Endometrial microvascular endothelial cells (primary cell): ENCODE measurements at regions not wholly inside any gene's neighbourhood (a gene's known extent, or its start where the extent isn't known, plus 50 kb on each side); places are given as distances from the start of the nearest gene placed in this dataset.

Experiments
- in situ Hi-C: cut with HindIII; loops from 2 replicates; pipeline ENCODE4 v1.10.0; 2017; ENCODE audit warnings: low sequenced_read_pairs, low pct_unique_long_range_greater_than_20kb; ENCODE audit errors: inconsistent ontology term

GRCh38 chr7:155993420-155994278 is 181.4 kb upstream of the SHH start:
- in situ Hi-C loops, result no loop called here

GRCh38 chr7:155992974-155993373 is 180.7 kb upstream of the SHH start:
- in situ Hi-C loops, result no loop called here

GRCh38 chr7:155992538-155992937 is 180.3 kb upstream of the SHH start:
- in situ Hi-C loops, result no loop called here

- in situ Hi-C loops, result no loop called here
These were observed 179.8 kb upstream of the SHH start for GRCh38 chr7:155992107-155992506.

- in situ Hi-C loops, result no loop called here
These were observed 179.2 kb upstream of the SHH start for GRCh38 chr7:155991470-155991869.

- in situ Hi-C loops, result no loop called here
These were observed 176.2 kb upstream of the SHH start for GRCh38 chr7:155988416-155988815.

- in situ Hi-C loops, result no loop called here
These were observed 175.5 kb upstream of the SHH start for GRCh38 chr7:155987681-155988235.

- in situ Hi-C loops, result no loop called here
These were observed 174.4 kb upstream of the SHH start for GRCh38 chr7:155986497-155987160.

- in situ Hi-C loops, result no loop called here
These were observed 173.4 kb upstream of the SHH start for GRCh38 chr7:155985518-155986250.

GRCh38 chr7:155984609-155985405 is 172.5 kb upstream of the SHH start:
- in situ Hi-C loops, result no loop called here

- in situ Hi-C loops, result no loop called here
These were observed 171.8 kb upstream of the SHH start for GRCh38 chr7:155984028-155984580.

GRCh38 chr7:155983176-155983815 is 171.0 kb upstream of the SHH start:
- in situ Hi-C loops, result no loop called here

- in situ Hi-C loops, result no loop called here
These were observed 169.4 kb upstream of the SHH start for GRCh38 chr7:155981703-155982102.

GRCh38 chr7:155980841-155981240 is 168.6 kb upstream of the SHH start:
- in situ Hi-C loops, result no loop called here

GRCh38 chr7:155979994-155980393 is 167.7 kb upstream of the SHH start:
- in situ Hi-C loops, result no loop called here

- in situ Hi-C loops, result no loop called here
These were observed 167.3 kb upstream of the SHH start for GRCh38 chr7:155979566-155979965.

- in situ Hi-C loops, result no loop called here
These were observed 163.2 kb upstream of the SHH start for GRCh38 chr7:155975490-155975889.
